NCI-H69 (cell line): ENCODE measurements at regions not wholly inside any gene's neighbourhood (a gene's known extent, or its start where the extent isn't known, plus 50 kb on each side); places are given as distances from the start of the nearest gene placed in this dataset.

Experiments used
- DNase-seq: peaks from one replicate; lab custom pipeline; 2025; lab: John Stamatoyannopoulos, UW

DNA sequence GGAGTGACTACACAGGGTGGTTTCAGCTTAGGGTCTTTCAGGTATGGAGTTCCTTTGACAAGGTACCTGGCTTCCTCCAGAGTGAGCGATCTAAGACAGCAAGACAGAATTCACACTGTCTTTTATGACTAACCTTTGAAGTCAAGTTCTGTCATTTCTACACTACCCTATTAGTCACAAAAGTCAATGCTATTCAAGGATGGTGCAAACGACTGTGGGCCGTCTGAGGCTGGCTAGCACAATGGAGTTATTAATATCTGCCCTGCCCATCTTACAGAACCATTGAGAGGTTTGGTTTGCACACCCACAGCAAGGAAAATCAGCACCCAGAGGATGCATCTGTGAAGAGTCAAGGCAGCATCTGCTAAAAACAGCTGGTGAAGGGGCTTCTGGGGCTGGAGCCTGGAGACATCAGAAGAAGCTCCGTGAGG lies 62.9 kb upstream of the XCR1 start:
- DNase-seq = no peak

DNA sequence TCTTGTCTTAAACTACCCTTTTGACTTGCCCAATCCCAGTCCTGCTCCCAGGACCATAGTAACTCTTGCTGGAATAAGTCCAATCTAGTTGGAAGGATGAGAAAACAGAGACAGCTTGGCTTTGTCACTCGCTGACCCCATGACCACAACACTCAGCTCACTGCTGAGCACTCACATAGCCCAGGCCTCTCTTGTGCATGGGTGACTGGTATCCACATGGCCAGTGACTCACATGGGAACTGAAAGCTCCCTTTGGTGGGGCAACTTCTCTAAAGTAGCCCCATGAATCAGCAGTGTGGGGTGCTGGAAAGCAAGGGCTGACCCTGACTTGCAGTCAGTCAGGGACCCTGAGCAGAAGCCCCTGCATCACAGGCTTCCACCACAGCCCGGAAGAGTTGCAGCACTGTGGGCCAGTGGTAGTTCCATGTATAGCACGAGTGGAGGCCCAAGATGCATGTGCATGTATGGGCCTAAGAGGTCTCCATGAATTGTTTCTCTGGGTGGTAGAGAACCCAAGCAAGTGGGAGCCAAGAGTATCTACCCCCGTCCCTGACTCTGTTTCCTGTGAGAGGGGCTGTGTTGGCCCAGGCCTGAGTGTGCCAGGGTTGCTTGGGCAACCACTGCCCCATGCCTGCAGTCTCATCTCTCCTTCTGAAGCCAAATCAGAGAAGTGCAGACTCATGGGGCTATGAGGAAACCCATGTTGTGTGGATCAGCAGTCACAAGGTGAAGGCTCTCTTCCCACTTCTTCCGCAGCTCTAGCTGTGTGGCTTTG lies 62.1 kb upstream of the XCR1 start:
- DNase-seq = no peak

DNA sequence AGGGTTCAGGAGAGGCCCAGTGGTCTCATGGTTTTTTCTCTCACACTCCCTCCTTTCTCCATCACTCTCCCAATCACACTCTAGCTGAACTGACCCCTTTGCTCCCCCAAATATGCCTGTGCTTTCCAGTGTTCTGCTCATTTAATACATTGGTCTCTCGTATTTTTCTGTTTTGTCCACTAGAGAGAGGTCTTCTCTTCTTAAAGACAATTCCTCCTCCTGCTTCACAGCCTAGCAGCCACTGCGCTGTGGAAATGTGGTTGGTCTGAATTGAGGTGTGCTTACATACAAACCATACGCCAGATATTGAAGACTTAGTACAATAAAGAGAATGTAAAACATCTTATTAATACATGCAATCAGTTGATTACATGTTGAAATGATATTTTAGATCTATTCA lies 60.6 kb upstream of the XCR1 start:
- no peak for DNase-seq

DNA sequence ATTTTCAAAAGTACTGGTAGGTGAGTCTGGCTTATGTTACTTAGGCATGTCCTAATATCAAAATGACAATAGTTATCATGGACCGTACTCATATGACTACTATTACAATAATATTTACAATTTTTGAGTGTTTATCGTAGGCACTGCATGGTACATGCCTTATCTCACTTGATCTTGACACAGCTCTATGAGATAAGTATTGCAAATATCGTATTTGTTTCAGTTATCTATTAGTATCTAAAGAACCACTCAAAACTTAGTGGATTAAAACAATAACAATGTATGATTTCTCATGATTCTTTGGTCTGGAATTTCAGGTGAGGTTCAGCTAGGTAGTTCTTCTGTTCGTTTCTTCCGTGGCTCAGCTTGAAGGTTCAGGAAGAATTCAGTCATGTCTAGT lies 59.7 kb upstream of the XCR1 start:
- no peak for DNase-seq

DNA sequence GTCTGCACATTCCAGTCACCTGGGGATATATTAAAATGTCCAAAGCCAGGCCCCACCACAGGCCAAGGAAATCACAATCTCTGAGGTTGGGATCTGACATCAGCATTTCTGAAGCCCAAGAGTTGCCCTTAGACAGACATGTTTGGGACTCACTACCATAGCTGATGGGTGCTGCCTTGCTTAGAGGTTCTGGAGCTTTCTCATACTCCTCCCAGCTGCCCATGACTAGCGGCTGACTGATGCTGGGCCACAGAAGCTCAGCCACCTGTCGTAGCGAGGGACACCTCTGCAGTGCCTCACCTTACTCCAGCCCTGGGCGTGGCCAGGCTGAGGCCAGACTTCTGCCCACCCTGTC lies 58.8 kb upstream of the XCR1 start:
- DNase-seq = no peak

DNA sequence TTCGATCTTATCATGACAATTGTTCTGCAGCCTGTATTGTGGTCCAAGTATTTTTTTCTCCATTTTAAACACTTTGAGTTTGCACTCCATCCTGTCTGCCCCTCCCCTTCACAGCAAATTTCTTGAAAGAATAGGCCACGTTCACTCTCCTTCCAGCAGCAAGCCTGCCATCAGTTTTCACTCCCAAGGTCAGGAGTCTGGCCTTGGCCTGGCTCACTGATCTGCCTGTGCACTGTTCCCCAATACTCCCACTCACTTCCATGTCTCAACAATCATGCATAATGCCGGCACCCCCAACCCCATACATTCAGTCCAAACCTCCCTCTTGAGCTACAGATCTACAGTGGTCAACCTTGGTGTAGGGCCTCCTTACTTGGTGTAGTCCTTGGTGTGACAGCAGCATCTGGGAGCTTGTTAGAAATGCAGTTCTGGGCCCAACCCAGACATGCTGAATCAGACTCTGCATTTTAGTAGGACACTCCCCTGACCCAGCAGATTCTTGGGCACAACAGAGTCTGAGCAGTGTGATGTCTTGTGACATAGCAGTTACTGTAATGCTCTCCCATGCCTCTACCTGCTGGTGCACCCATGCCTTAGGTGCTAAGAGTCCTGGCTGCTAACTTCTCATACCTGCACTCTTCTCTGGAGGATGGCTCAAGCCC lies 58.3 kb upstream of the XCR1 start:
- DNase-seq = no peak

DNA sequence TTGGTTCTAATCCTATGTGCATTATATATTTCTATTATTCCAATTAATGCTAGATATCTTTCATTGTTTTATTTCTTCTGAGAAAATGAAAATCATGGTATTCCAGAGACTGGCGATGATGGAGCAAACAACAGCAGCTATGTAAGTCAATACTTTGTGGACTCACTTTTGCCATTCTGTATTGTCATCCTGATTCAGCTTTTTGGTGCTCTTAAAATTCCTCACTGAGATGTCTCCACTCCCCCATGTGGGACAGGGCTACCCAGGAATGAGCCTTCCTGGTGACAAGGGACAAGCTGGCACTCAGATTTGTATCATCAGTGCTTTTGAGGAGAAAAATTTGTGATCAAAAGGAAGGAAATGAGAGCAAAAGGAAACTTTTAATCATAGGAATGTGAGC lies 56.7 kb upstream of the XCR1 start:
- no peak for DNase-seq

DNA sequence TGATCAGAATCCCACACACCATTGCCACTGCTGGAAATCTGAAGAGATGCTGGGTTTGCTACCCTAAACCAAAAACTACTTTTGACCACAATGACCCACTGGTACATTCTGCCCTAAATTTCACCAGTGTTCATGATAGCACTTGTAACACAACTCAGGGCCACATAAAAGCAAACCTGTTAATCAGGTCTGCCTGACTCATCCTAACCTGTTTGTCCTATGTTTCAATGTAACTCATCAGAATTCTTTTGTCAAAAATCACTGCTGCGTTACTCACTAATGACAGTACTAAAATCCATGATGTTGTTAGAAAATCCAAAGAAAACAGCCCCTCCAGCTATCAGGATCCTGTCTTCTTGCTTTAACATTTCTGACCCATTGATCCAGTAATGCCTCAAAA lies 55.6 kb upstream of the XCR1 start:
- DNase-seq = no peak

DNA sequence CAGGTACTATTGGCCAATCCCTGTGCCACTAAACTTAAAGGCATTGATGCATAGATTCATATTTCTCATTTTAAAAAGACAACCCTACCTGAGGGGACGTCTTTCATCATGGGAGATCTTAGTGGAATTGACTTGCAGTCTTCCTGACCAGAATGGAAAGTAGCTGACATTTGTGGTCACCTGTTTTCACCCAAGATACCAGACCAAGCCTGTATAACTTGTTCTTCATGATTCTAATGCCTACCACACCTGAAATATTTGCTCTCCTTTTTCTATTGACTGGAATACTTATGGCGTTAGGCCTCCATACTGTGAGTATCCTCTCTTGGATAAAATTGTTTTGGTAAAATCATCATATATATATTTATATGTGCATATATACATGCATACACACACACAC lies 54.7 kb upstream of the XCR1 start:
- DNase-seq = no peak

DNA sequence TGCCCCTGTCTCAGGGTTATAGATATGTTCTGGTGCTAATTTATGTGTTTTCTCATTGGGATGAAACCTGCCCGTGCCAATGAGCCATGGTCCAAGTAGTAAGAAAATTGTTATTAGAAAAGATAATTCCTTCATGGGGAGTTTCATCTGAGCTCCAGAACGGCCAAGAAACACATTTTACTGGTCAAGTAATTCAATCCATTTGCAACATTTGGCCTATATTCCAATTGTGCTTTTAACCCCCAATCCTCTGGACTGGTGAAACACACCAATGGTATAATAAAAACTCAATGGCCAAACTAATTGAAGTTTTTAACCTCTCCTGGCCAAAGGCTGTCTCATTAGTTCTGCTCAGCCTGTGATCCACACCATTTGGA lies 53.7 kb upstream of the XCR1 start:
- no peak for DNase-seq

DNA sequence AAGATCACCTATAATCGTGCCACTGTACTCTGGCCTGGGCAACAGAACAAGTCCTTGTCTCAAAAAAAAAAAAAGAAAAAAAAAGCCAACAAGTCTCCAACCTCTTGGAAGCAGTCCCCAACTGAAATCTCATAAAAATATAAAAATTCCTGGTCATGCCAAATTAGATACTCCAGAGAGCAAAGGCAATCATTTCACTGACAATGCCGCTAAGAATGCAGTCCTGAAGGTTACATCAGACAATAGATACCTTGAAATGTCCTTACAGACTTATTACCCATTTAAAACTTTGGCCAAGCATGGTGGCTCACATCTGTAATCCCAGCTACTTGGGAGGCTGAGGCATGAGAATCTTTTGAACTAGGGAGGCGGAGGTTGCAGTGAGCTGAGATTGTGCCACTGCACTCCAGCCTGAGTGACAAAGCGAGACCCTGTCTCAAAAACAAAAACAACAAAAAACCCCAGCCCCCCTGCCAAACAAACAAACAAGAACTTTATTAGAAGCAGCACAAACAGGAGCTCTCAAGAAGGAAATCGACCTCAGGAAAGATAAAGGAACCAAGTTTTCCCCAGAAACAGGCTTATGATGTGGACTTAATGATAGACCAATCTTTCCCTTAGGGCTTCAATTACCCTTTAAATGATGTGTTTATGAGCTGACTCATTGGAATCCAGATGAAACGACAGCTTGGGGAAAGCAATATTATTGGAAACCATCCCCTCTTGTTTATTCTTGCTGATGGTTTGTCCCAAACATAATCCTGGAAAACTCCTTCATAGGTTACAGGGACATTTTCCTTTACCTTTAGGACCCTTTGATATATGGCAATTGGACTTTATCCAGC lies 53.1 kb upstream of the XCR1 start:
- peak; percentile 16 for DNase-seq

DNA sequence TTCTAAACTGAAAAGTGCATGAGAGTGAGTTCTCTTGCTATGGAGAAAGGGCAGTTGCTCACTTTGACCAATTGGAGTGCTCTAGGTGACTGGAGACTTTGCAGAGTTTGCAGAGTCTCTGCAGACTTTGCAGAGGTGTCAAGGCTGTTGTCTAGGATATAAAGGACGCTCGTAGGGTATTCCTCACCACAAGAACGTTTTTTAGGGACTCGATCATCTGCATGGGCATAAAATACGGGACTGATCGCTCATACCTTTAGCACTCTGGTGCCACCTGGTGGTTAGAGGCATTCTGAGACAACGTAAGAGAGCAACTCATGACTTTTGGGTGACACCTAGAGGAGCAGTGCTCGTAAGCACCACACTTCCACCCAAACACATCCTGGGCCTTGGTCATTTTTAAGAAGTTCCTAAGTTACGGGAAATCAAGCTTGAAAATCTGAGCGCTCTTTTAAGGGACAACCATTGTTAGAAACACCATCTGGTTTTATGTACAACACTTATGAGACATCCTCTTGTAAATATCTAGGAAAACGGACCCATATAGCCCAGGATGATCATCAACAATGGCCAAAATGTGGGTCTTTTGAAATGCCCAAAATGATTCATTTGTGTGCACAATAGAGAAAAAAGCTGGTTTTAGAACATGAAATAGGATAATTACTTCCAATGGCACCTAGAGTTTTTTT lies 51.6 kb upstream of the XCR1 start:
- DNase-seq = peak; percentile 86
